HEK293 (cell line): ENCODE measurements at regions not wholly inside any gene's neighbourhood (a gene's known extent, or its start where the extent isn't known, plus 50 kb on each side); places are given as distances from the start of the nearest gene placed in this dataset.

Experiments used
- CTCF ChIP-seq: fragments of 450-650 bp; formaldehyde crosslinking; IDR thresholded peaks from 2 replicates; pipeline ENCODE4 v1.5.1; 2016; ENCODE audit warnings: missing biosample characterization, missing genetic modification characterization
- YY1 ChIP-seq: fragments of 450-650 bp; formaldehyde crosslinking; IDR thresholded peaks from 2 replicates; pipeline ENCODE4 v1.5.1; 2018; ENCODE audit warnings: missing biosample characterization, missing genetic modification characterization
- ZNF114 ChIP-seq: fragments of 450-650 bp; formaldehyde crosslinking; IDR thresholded peaks from 2 replicates; pipeline ENCODE4 v1.5.0; 2017; ENCODE audit warnings: missing biosample characterization, missing genetic modification characterization
- ZNF544 ChIP-seq: fragments of 450-650 bp; formaldehyde crosslinking; IDR thresholded peaks from 2 replicates; pipeline ENCODE4 v1.5.0; 2017; ENCODE audit warnings: missing biosample characterization, missing genetic modification characterization
- TF ChIP-seq, protein P1 (sequence below): fragments of 450-650 bp; formaldehyde crosslinking; IDR thresholded peaks from 2 replicates; pipeline ENCODE4 v1.5.1; 2016; ENCODE audit warnings: missing biosample characterization, missing genetic modification characterization

- TF ChIP-seq, protein P1, sequence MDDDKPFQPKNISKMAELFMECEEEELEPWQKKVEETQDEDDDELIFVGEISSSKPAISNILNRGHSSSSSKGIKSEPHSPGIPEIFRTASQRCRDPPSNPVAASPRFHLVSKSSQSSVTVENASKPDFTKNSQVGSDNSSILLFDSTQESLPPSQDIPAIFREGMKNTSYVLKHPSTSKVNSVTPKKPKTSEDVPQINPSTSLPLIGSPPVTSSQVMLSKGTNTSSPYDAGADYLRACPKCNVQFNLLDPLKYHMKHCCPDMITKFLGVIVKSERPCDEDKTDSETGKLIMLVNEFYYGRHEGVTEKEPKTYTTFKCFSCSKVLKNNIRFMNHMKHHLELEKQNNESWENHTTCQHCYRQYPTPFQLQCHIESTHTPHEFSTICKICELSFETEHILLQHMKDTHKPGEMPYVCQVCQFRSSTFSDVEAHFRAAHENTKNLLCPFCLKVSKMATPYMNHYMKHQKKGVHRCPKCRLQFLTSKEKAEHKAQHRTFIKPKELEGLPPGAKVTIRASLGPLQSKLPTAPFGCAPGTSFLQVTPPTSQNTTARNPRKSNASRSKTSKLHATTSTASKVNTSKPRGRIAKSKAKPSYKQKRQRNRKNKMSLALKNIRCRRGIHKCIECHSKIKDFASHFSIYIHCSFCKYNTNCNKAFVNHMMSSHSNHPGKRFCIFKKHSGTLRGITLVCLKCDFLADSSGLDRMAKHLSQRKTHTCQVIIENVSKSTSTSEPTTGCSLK (tag by site-specific recombination): no peak
- no peak for TF ChIP-seq CTCF (tag by site-specific recombination)
- TF ChIP-seq YY1 (tag by site-specific recombination): no peak
- TF ChIP-seq ZNF544 (tag by site-specific recombination): no peak
- TF ChIP-seq ZNF114: no peak
Measured at GRCh38 chr7:63057265-63057664, 941.4 kb upstream of the ZNF722 start.
